NCI-H1092 treated with DMSO at 0.1 percent for 48 hours (cell line): ENCODE measurements at regions not wholly inside any gene's neighbourhood (a gene's known extent, or its start where the extent isn't known, plus 50 kb on each side); places are given as distances from the start of the nearest gene placed in this dataset.
"Not testable (repeated sequence)": the region's sequence is repeated elsewhere in the genome, so short reads cannot be mapped to it uniquely, and the experiment has no call there.

Experiments
- DNase-seq: peaks from one replicate; lab custom pipeline; 2025; lab: John Stamatoyannopoulos, UW

DNA sequence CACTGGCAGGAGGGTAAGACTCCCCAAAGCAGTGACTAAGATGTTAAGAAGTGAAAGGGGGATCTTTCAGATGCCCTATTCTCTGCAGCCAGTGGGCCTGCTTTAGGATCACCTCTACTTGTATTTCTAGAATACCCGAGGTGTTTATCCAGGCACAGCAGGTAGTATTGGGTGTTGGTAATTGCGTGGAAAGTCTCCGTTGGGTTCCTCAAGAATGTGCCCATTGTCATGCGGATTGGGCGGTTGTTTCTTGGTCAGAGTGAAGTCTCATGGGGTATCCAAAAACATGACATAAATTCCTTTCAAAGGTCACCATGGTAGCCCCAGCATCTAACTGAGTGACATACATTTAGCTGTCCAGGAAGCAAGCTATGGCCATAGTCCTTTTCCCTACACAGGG, 308.8 kb downstream of the RPIA start:
- DNase-seq: no peak

DNA sequence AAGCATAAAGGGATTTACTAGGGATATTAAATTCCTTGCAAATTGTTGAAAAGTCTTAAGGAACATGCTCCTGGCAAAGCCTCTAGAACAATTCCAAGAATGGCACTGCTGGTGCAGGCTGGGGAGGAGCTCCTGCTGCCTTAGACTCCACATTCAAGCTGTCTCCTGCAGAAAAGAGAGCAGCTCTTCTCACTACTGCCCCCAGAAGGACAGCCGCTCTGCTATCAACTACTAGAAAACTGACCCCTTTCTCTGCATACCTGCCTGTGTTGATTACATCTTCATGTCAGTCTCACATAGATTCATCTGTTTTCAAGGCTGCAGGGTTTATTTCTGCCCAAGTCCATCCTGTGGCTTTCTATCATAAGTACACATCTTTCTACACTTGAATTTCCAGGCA, 312.8 kb downstream of the RPIA start:
- not testable (repeated sequence) for DNase-seq

DNA sequence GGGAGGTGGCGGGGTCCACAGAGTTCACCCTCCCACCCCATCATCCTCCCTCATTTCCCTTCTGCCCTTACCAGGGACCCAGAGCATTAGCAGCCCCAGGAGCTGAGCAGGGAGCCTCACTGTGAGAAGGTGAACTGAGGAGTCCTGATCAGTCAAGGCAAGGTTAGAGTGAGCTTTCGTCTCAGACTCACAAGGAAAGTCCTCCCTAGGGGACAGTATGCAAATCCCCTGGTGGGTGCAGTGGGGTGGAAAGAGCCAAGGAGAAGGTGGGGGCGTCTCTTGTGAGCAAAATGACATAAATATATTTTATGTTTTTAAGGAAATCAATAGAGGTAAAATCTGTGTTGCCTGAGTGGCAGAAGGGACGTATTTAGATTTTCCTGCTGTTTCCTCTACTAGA, 329.1 kb downstream of the RPIA start:
- DNase-seq: not testable (repeated sequence)

DNA sequence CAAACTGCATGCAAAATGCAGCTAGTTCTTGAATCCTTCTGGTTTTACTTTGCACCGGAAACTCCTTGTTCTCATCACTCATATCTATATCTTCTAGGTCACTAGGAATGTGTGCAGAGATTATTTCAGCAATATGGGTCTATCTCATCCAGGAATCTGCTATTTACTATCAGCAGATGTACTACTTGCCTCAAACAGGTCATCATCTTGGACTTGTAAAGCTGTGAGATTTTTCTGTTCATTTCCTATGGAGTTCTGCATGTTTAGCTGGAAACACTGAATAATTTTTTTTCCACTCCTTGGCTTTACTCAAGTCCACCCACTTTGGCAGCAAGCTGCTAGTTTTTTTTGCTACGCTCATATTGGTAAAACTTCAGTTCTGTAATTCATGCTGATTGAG, 334.8 kb downstream of the RPIA start:
- not testable (repeated sequence) for DNase-seq

GRCh38 chr2:89027115-89027514, 335.6 kb downstream of the RPIA start:
- DNase-seq: not testable (repeated sequence)

GRCh38 chr2:89027536-89027935, 336.1 kb downstream of the RPIA start:
- not testable (repeated sequence) for DNase-seq

DNA sequence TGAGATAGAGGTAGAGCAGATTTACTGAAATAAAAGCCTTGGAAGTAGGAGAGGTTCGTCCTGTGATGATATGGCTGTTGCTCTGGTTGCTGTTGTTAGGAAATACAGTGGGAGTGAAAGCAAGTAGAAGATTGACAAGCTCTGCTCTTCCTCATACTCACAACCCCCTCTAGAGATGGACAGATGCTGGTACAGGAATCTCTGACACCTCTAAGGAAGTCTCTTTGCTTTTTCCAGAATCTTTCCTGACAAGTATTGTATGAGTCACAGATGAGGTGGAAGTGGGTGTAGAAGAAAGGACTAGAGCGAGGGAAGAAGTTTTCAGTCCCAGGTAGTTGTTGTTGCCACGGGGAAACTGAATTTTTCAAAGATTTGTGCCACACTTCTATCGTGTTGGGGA, 337.8 kb downstream of the RPIA start:
- DNase-seq: not testable (repeated sequence)

DNA sequence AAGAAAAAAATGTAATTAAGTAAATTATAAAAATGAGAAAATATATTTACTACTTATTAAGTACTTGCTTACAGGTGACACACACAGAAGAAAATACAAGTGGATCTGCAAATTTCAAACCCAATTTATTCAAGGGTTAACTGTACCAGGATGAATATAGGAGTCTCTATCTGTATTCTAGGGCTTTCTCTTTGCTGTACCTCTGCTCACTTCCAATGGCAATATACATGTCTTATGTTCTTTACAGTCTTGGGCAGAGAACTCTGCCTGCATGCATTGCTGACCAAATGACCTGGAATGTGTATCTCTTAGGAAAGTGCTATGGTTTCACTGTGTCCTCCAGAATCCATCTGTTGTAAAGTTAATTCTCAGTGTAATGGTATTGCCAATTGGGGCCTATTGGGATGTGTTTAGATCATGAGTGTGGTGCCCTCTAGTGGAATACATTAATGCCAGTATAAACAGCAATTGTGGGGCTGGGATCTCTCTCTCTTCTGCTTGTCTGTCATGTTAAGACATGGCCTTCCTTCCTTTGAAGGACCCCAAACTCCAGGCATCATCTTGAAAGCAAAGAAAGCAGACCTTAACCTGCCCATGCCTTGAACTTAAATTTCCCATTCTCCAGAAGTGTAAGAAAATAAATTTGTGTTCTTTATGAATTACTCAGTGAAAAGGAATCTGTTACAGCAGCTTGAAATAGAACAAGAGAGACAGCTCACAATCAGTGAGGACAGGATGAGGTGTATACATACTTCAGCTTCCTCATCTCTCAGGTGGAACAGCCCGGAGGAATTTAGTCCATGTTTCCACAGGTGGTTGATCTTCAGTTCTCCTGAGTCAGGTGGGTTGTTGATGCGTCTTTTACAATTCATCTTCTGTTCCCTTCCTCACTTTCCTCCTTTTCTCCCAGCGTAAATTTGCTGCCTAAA, 356.9 kb downstream of the RPIA start:
- DNase-seq: peak; percentile 6

GRCh38 chr2:89058616-89059015, 367.1 kb downstream of the RPIA start:
- DNase-seq: not testable (repeated sequence)

DNA sequence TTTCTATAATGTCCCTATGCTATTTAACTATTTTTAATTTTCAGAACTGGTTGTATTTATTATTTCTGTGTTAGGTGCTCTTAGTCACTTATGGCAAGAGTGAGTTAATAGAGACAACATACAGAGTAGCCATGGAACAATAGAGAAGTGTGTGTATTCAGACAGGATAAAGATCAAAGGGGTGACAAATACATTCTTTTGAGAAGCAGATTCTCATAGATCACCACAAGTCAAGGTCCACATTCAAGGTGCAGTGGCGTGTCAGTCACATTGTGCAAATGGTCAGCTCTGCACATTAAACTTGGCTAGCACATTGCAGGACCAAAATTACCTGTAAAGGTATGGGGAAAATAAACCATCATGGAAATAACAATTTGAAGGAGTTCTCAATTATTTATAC, 369.7 kb downstream of the RPIA start:
- not testable (repeated sequence) for DNase-seq

GRCh38 chr2:89076771-89077170, 385.3 kb downstream of the RPIA start:
- not testable (repeated sequence) for DNase-seq

DNA sequence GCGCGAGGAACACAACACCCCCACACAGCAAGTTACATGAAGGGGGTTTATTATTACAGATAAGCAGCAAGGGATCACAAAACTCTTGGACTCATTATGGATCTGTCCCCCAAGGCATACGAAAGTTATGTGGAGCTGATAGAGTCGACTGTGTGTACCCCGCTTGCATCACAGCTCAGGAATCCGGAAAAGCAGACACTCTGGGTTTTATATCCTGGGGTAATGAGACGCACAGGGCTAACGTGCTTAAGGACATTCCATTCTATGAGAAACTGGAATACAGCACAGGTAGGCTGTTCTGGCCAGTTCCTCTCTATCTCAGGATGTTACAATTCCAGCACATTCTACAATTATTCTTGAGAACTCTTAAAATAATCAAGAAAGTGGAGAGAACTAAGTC, 401.4 kb downstream of the RPIA start:
- DNase-seq: not testable (repeated sequence)

GRCh38 chr2:89095060-89095459, 403.6 kb downstream of the RPIA start:
- DNase-seq: not testable (repeated sequence)

- not testable (repeated sequence) for DNase-seq
Observed at GRCh38 chr2:89102587-89102986, 411.1 kb downstream of the RPIA start.

GRCh38 chr2:89106369-89107019, 415.0 kb downstream of the RPIA start:
- DNase-seq: not testable (repeated sequence)

DNA sequence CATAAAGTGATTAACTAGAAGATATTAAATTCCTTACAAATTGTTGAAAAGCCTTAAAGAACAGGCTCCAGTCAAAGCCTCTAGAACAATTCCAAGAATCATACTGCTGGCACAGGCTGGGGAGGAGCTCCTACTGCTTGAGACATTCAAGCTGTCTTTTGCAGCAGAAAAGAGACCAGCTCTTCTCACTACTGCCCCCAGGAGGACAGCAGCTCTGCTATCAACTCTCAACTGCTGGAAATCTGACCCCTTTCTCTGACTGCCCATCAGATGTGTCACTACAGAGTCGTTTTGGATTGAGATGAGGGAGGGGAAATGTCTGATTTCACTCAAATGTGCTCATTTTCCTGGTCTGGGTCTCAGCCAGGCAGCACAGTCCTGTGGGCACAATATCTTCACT, 421.0 kb downstream of the RPIA start:
- not testable (repeated sequence) for DNase-seq

- not testable (repeated sequence) for DNase-seq
Observed at GRCh38 chr2:89113286-89113685, 421.8 kb downstream of the RPIA start.

GRCh38 chr2:89129440-89129839, 438.0 kb downstream of the RPIA start:
- DNase-seq: not testable (repeated sequence)

- not testable (repeated sequence) for DNase-seq
Observed at GRCh38 chr2:89130665-89131308, 439.3 kb downstream of the RPIA start.

GRCh38 chr2:89142959-89143358, 451.5 kb downstream of the RPIA start:
- DNase-seq: not testable (repeated sequence)

- DNase-seq: not testable (repeated sequence)
Observed at GRCh38 chr2:89145342-89145741, 453.9 kb downstream of the RPIA start.

- not testable (repeated sequence) for DNase-seq
Observed at GRCh38 chr2:89148256-89148655, 456.8 kb downstream of the RPIA start.
